Esophagus muscularis mucosa (tissue), 4 donors: ENCODE measurements at regions not wholly inside any gene's neighbourhood (a gene's known extent, or its start where the extent isn't known, plus 50 kb on each side); places are given as distances from the start of the nearest gene placed in this dataset.

ENCODE experiments used
- CTCF ChIP-seq, 3 experiments: fragments of 200-600 bp in 2 of 3; fragments of 450-650 bp in 1 of 3; sonication (generic) in 2 of 3; IDR thresholded peaks; one replicate each; pipeline ENCODE4 v1.5.1; 2017 to 2019; ENCODE audit warnings: antibody characterized with exemption in 3 of 3, mild to moderate bottlenecking in 2 of 3, moderate library complexity in 1 of 3
- EP300 ChIP-seq: sonication (generic); formaldehyde crosslinking; IDR thresholded peaks from one replicate; pipeline ENCODE4 v1.6.1; 2017; ENCODE audit warnings: antibody characterized with exemption
- POLR2A ChIP-seq: fragments of 450-650 bp; IDR thresholded peaks from one replicate; pipeline ENCODE4 v1.6.1; 2017; ENCODE audit warnings: antibody characterized with exemption, moderate library complexity, mild to moderate bottlenecking, low read depth

GRCh38 chr14:95024380-95024779 lies 132.9 kb downstream of the DICER1 start:
- TF ChIP-seq POLR2A, result no peak
- TF ChIP-seq CTCF (IDR thresholded peaks at IDR 0.05), result no peak
- TF ChIP-seq EP300, result no peak
